Nephron (organoid): ENCODE measurements at regions not wholly inside any gene's neighbourhood (a gene's known extent, or its start where the extent isn't known, plus 50 kb on each side); places are given as distances from the start of the nearest gene placed in this dataset.

ENCODE experiments used
- H3K27ac Mint-ChIP-seq, 3 experiments: 2 replicates each; pipeline ENCODE4 v1.8.0; 2020; ENCODE audit warnings: mixed read lengths in 3 of 3, mild to moderate bottlenecking in 2 of 3, moderate library complexity in 1 of 3
- H3K27me3 Mint-ChIP-seq: 2 replicates; pipeline ENCODE4 v1.8.0; 2021; ENCODE audit warnings: low read depth, mild to moderate bottlenecking, moderate library complexity, mixed read lengths
- H3K36me3 Mint-ChIP-seq: 2 replicates; pipeline ENCODE4 v1.8.0; 2020; ENCODE audit warnings: low read depth, mixed read lengths
- H3K4me1 Mint-ChIP-seq: 2 replicates; pipeline ENCODE4 v1.8.0; 2020; ENCODE audit warnings: mixed read lengths
- H3K4me3 Mint-ChIP-seq, 3 experiments: 2 replicates each; pipeline ENCODE4 v1.8.0; 2020; ENCODE audit warnings: mild to moderate bottlenecking in 3 of 3, mixed read lengths in 3 of 3, moderate library complexity in 2 of 3
- H3K9me3 Mint-ChIP-seq: 2 replicates; pipeline ENCODE4 v1.8.0; 2020; ENCODE audit warnings: mixed read lengths
- CTCF ChIP-seq, 3 experiments: fragments of 200-600 bp; sonication (generic); IDR thresholded peaks; one replicate each; pipeline ENCODE4 v1.5.0; 2021; ENCODE audit warnings: antibody characterized with exemption in 3 of 3; ENCODE audit not compliant: unreplicated experiment in 3 of 3

GRCh38 chr11:80440835-80441234 is 1000.0 kb upstream of the TENM4 start:
- no peaks in the 10 kb centered on the region for H3K4me1 Mint-ChIP-seq
- no peak overlapping the region for H3K27ac Mint-ChIP-seq
- H3K36me3 Mint-ChIP-seq: no peaks in the 10 kb centered on the region
- H3K27me3 Mint-ChIP-seq: peaks cover 3% of the 10 kb centered on the region
- no peak overlapping the region for H3K4me3 Mint-ChIP-seq
- TF ChIP-seq CTCF (IDR thresholded peaks at IDR 0.05; ENCODE audit: unreplicated experiment in 3 of 3): no peak
- H3K9me3 Mint-ChIP-seq: peaks cover 2% of the 10 kb centered on the region

- Mint-ChIP-seq H3K4me1 (peaks cover 6% of the 10 kb centered on the region), H3K27ac (no peak overlapping the region), H3K36me3 (no peaks in the 10 kb centered on the region), H3K4me3 (no peak overlapping the region), H3K27me3 (peaks cover 3% of the 10 kb centered on the region), H3K9me3 (no peaks in the 10 kb centered on the region)
- no peak for TF ChIP-seq CTCF (IDR thresholded peaks at IDR 0.05; ENCODE audit: unreplicated experiment in 3 of 3)
Observed at GRCh38 chr11:80436547-80436946, 995.7 kb upstream of the TENM4 start.

- Mint-ChIP-seq H3K27me3 (peaks cover 3% of the 10 kb centered on the region), H3K27ac (no peak overlapping the region), H3K36me3 (no peaks in the 10 kb centered on the region), H3K9me3 (no peaks in the 10 kb centered on the region), H3K4me1 (peaks cover 6% of the 10 kb centered on the region), H3K4me3 (no peak overlapping the region)
- TF ChIP-seq CTCF (IDR thresholded peaks at IDR 0.05; ENCODE audit: unreplicated experiment in 3 of 3): no peak
Observed at GRCh38 chr11:80435345-80435744, 994.5 kb upstream of the TENM4 start.

- TF ChIP-seq CTCF (IDR thresholded peaks at IDR 0.05; ENCODE audit: unreplicated experiment in 3 of 3): no peak
Observed at GRCh38 chr11:80432057-80432456, 991.2 kb upstream of the TENM4 start.

GRCh38 chr11:80424012-80424695 is 983.3 kb upstream of the TENM4 start:
- no peaks in the 10 kb centered on the region for H3K27me3 Mint-ChIP-seq
- H3K27ac Mint-ChIP-seq: no peak overlapping the region
- H3K4me1 Mint-ChIP-seq: no peaks in the 10 kb centered on the region
- H3K9me3 Mint-ChIP-seq: no peaks in the 10 kb centered on the region
- H3K36me3 Mint-ChIP-seq: no peaks in the 10 kb centered on the region
- H3K4me3 Mint-ChIP-seq: no peak overlapping the region
- no peak for TF ChIP-seq CTCF (IDR thresholded peaks at IDR 0.05; ENCODE audit: unreplicated experiment in 3 of 3)

More at GRCh38 chr11:80432057-80432456, 991.2 kb upstream of the TENM4 start:
- peaks cover 6% of the 10 kb centered on the region for H3K4me1 Mint-ChIP-seq
- no peaks in the 10 kb centered on the region for H3K27me3 Mint-ChIP-seq
- H3K9me3 Mint-ChIP-seq: no peaks in the 10 kb centered on the region
- H3K4me3 Mint-ChIP-seq: no peak overlapping the region
- no peak overlapping the region for H3K27ac Mint-ChIP-seq
- no peaks in the 10 kb centered on the region for H3K36me3 Mint-ChIP-seq

GRCh38 chr11:80420374-80420773 is 979.5 kb upstream of the TENM4 start:
- Mint-ChIP-seq H3K36me3 (no peaks in the 10 kb centered on the region), H3K27me3 (no peaks in the 10 kb centered on the region), H3K4me3 (no peak overlapping the region), H3K27ac (no peak overlapping the region), H3K9me3 (no peaks in the 10 kb centered on the region), H3K4me1 (no peaks in the 10 kb centered on the region)
- no peak for TF ChIP-seq CTCF (IDR thresholded peaks at IDR 0.05; ENCODE audit: unreplicated experiment in 3 of 3)
